ENCODE measurements at regions not wholly inside any gene's neighbourhood (a gene's known extent, or its start where the extent isn't known, plus 50 kb on each side); places are given as distances from the start of the nearest gene placed in this dataset.
"Not testable (repeated sequence)": the region's sequence is repeated elsewhere in the genome, so short reads cannot be mapped to it uniquely, and the experiment has no call there.

- no peak for DNase-seq
Measured at GRCh38 chr11:116400081-116400480, 372.7 kb downstream of the BUD13 start.

DNA sequence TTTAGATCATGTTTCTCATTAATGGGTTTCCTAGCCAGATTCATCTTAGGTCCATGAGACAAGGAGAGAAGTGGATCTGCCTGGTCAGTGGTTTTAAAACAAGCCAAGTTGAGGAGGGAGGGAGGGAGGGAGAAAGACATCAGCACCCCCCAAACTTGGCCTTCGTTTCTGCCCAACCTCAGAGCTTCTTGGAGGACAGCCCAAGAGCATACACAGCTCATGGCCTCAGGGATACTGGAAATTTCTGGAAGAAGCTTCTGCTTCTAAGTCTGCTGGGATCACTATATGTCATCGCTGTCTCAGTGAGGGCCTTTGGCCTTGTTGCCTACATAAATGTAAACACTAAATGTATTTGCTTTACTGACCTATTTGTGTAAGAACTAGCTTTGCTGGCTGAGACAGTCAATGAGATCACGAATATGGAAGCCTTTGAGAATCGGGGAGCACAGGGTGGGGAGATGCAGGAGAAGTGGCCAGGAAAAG lies 375.1 kb downstream of the BUD13 start:
- peak; percentile 89 for DNase-seq

- no peak for DNase-seq
Measured at GRCh38 chr11:116396331-116396730, 376.5 kb downstream of the BUD13 start.

DNA sequence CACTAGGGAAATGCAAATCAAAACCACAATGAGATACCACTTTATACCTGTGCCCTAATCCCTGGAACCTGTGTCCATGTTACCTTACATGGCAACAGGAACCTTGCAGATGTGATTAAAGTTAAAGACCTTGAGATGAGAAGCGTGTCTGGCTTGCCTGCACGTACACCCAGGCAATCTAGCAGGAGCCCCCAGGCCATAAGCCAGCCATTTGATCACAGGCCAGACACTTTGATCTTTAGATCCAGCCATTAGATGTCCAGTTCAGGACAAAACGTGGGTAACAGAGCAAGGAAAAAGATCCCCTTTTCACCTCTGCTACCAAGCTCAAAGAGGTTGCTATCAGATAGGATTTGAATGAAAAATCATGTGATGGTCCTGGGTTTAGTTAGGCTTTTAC lies 378.8 kb downstream of the BUD13 start:
- DNase-seq: no peak

DNA sequence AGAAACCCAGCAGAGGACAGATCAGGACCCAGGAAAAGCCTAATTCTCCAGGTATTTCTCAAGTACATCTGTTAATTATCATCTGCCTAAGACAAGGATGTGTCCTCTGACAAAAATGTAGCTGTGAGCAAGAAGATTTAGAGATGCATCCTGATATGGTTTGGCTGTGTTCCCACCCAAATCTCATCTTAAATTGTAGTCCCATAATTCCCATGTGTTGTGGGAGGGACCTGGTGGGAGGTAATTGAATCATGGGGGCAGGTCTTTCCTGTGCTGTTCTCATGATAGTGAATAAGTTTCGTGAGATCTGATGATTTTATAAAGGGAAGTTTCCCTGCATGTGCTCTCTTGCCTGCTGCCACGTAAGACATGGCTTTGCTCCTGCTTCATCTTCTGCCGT lies 381.8 kb downstream of the BUD13 start:
- no peak for DNase-seq

DNA sequence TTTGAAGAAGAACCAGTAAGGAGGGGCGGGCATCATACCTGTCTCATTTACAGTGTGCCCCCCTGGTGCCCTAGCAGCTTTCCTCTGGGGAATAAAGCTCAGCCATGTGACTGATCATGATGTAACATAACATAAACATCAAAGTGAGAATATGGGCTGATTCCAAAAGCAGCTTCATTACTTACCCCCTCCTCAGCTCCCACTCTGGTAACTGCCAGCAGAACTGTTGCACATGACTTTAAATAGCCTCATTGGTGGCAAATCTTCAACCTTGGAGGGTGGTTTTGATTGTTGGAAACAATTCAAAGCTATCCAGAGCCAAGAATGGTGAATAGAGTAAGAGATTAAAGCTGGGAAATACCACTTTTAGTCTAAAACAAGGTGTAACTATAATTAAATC lies 384.6 kb downstream of the BUD13 start:
- no peak for DNase-seq

GRCh38 chr11:116387641-116388040 lies 385.1 kb downstream of the BUD13 start:
- DNase-seq: peak; percentile 22

- no peak for DNase-seq
Measured at GRCh38 chr11:116386118-116386699, 386.6 kb downstream of the BUD13 start.

- DNase-seq: no peak
Measured at GRCh38 chr11:116384876-116385275, 387.9 kb downstream of the BUD13 start.

GRCh38 chr11:116384407-116384806 lies 388.4 kb downstream of the BUD13 start:
- DNase-seq: no peak

DNA sequence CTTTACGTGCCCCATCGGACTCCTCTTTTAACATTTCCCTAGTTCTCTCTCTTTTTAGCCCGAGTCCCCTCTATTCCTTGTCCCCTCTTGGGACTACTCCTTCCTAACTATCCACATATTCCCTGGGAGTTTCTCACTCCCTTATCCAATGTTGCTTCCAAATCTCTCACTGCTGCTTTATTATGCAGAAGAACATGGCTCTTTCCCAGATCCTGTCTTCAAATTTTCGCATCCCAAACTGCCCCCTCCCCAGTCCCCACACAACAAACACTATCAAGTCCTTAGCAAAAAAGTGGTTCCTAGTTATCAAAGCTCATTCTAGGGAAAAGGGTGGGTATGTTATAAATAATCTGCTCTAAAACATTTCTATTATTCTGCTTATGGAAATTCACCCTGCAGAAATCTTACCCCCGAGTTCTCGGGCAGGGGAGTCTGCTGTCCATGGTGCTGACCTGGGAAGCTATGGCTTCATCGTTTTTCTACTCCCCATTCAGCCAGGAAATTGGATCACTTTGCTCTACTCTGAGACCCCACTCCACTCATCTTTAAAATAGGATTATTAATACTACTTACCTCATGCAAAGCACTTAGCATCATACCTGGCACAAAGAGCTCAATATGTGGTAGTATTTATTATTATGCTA lies 393.5 kb downstream of the BUD13 start:
- DNase-seq: peak; percentile 63

- DNase-seq: no peak
Measured at GRCh38 chr11:116376547-116376946, 396.2 kb downstream of the BUD13 start.

- DNase-seq: no peak
Measured at GRCh38 chr11:116376054-116376453, 396.7 kb downstream of the BUD13 start.

DNA sequence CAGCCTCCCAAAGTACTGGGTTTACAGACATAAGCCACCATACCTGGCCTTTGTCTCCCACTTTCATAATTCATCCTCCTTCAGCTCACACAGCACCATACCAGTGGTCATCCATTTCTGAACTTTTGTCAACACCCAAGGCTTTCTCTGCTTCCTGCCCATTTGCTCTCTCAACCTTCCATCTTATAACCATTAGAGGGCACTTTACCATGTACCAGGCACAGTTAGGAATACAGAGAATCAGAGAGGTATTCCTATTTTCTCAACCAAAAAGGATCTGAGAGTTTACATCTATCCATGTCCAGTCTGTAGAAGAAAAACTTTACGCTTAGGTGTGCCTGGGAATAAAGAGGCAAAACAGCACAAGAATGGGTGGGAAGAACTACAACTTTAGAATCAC lies 397.6 kb downstream of the BUD13 start:
- no peak for DNase-seq

DNA sequence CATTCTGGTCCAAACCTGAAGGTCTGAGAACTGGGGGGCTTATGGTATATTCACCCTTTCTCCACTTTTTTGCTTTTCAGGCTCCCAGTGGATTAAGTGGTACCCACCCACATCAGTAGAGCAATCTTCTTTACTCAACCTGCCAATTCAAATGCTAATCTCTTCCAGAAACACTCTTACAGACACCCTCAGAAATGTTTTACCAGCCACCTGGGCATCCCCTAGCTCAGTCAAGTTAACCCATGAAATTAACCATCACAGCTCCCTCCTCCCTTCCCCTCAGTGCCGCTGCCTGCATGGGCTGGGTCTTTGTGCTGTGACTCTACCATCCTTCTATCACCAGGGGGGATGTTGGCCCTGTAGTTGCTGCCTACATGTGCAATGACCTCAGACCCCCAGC lies 398.7 kb downstream of the BUD13 start:
- DNase-seq: no peak

DNA sequence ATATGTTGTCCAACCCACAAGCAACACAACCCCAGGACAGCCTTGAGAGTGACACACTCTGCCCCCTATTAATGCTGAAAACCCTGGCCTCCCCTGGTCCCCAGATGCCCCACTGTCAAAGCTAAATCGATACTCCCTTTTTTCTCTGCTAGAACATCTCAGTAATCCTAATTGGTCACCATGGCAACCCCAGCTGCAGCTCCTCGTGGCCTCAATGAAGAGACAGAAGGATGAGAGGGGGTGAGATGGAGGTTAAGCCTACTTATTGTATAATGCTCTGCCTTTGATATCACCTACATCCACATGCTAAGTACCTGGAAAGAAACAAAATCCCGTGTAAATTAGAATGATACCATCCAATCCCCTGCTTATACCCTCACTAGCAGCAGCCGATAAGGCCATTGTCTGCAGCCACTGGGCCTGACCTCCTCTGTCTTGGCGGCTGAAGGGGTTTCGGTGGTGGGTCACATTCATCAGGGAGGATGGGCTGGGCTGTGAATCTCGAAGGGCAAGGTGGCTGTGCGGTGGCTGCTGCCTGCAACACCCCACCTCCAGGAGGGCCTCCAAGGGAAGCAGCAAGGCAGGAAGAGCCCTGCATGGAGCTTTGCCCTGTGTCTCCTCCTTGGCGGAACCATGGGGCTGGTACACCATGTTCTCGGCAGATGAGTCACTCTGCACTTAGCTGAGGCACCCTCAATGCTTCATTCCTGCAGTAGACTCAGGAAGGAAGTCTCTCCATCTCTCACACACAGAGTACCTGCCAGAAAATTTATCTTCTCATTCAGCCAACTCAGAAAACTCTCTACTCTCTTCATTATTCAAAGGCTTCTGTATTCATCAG lies 399.5 kb downstream of the BUD13 start:
- DNase-seq: no peak

GRCh38 chr11:116371146-116371545 lies 401.6 kb downstream of the BUD13 start:
- DNase-seq: no peak

- no peak for DNase-seq
Measured at GRCh38 chr11:116368784-116369183, 404.0 kb downstream of the BUD13 start.

DNA sequence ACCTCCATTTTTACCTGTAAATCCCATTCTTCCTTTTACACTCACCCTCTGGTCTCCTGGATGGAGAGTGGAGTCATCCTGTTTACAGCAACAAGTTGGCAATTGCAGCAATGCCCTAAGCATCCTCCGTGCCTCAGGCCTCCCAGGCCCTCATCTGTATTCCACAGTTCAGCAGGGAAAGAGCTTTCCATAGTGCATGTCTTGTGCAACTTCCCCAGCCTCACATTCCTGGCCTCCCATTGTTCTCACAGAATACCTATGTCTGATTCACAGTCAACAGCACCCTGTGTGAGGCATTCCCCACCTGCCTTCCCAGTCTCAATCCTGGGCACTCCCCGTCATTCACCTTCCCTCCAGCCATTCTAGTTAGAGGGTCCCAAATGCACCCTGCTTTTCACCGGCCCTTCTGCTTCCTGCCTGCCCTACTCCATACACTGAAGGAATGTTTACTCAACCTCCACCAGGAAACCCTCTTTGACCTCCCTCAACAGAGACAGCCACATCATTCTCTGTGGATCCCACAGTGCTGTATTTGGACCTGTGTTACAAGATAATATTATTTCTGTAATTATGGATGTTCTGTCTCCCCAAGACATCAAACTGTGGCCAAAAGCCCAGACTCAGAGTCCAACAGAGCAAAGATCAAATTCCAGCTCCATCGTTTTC lies 405.7 kb downstream of the BUD13 start:
- DNase-seq: no peak

GRCh38 chr11:116366451-116366850 lies 406.3 kb downstream of the BUD13 start:
- no peak for DNase-seq

DNA sequence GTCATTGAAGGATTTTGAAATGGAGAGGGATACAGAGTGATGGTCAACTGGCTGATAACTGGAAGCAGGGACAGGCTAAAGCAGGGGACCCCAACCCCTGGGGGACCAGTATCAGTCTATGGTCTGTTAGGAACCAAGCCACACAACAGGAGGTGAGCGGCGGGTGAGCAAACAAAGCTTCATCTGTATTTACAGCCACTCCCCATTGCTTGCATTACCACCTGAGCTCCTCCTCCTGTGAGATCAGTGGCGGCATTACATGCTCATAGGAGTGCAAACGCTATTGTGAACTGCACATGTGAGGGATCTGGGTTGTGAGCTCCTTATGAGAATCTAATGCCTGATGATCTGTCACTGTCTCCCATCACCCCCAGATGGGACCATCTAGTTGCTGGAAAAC lies 407.9 kb downstream of the BUD13 start:
- DNase-seq: not testable (repeated sequence)

DNA sequence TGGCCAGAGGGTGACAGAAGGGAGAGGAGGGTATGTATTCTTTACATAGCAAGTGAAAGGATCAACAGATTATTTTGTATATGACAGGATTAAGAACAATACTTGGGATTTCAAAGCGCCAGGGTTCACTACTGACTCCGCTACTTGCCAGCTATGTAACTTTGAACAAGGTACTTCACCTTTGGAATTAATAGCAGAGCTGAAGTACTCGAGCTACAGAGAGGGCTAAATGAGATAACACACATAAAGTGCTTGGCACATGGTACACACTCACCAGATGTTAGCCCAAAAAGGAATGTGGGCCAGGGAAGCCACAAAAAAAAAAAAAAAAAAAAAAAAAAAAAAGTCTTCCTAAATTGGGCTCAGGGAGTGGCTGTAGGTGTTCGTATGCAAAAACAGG lies 408.4 kb downstream of the BUD13 start:
- no peak for DNase-seq

DNA sequence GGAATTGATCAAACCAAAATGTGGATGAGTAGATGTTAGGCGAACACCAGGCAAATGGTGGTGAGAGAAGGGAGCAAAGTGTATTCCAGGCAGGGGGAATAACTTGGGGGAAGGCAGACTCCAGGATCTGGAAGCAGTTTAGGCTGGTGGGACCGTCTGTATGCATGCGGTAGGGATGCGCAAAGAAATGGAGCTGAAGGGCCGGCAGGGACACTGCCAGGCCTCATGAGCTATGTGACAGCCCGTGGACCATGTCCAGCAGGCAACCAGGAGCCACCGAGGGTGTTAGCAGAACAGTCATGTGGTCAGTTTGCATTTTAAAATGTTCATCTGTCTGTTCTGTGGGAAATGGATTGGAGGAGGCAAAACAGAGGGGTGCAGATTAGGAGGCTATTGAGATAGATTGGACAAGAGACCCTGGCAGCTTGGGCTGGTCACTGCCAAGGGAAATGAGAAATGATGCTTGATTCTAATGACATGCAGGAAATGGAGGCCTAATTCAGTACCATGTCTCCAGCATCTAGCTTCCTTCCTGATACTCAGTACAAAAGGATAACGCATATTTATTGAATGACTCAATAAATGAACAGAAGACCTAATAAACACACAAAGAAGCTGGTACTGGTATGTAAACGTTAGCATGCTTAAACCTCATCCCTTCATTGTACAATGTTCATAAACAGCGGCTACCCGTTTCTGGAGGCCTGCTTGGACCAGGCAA lies 412.4 kb downstream of the BUD13 start:
- no peak for DNase-seq

Data from right hindlimb (tissue), 1 donor.